ENCODE measurements at regions not wholly inside any gene's neighbourhood (a gene's known extent, or its start where the extent isn't known, plus 50 kb on each side); places are given as distances from the start of the nearest gene placed in this dataset.

GRCh38 chr18:25685088-25685487 lies 333.1 kb upstream of the ZNF521 start:
- no peak for TF ChIP-seq CTCF (conservative IDR thresholded peaks at IDR 0.05; ENCODE audit: low read depth, low read length)
- TF ChIP-seq EZH2 (IDR thresholded peaks at IDR 0.05; ENCODE audit: borderline replicate concordance, low read depth, low read length, poor library complexity, severe bottlenecking): no peak

Data from A673 (cell line).